ENCODE measurements at regions not wholly inside any gene's neighbourhood (a gene's known extent, or its start where the extent isn't known, plus 50 kb on each side); places are given as distances from the start of the nearest gene placed in this dataset.

DNA sequence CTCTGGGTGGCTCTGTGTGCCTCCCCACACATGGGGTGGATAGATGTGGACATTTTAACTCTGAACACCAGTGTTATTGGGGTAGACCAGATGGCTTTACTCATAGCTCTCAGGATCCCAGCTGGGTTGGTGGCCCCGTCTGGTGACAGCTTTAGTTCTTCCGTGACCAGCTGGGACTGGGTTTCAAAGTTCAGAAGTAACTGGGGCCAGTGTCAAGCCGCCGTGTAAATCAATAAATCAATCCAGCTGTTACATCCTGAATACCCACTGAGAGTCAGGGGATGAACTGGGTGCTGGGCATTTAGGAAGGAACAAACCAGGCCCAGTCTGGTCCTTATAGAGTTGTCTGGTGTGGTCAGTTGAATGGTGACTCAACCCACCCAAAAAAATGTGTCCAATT lies 269.4 kb downstream of the CTTN start:
- Histone ChIP-seq H4K20me1 (ENCODE audit: insufficient read depth) (peaks cover 6% of the 10 kb centered on the region; the same call in 1 of the 2 replicates), H2AFZ (no peak overlapping the region), H3F3A (ENCODE audit: insufficient read depth, low read depth) (no peaks in the 10 kb centered on the region), H3K27me3 (ENCODE audit: insufficient read depth, low read depth) (no peaks in the 10 kb centered on the region), H3K4me2 (no peak overlapping the region), H3K9me2 (ENCODE audit: insufficient read depth) (no peaks in the 10 kb centered on the region), H3K27ac (no peak overlapping the region), H3K36me3 (ENCODE audit: low read depth) (no peaks in the 10 kb centered on the region), H3K79me2 (ENCODE audit: low read depth) (no peaks in the 10 kb centered on the region), H3K9me3 (ENCODE audit: insufficient read depth, low read depth) (no peaks in the 10 kb centered on the region), H3K4me3 (no peak overlapping the region), H3K4me1 (replicated peaks; ENCODE audit: insufficient read depth) (no peaks in the 10 kb centered on the region)
- intact Hi-C loops (cut with micrococcal nuclease; ENCODE audit: unreplicated experiment) = no loop called here
- BruUV-seq (replicated peaks) = no TSS peak
- POLR2A ChIA-PET (ENCODE audit: unreplicated experiment) = interaction anchor here (0.6 kb wide), 1 partner anchor 14 kb away, joined by 5 read pairs; no protein-coding TSS in a partner anchor
- no peak for TF ChIP-seq EZH2 (IDR thresholded peaks at IDR 0.05; ENCODE audit: low read depth)
- TF ChIP-seq, protein P1, sequence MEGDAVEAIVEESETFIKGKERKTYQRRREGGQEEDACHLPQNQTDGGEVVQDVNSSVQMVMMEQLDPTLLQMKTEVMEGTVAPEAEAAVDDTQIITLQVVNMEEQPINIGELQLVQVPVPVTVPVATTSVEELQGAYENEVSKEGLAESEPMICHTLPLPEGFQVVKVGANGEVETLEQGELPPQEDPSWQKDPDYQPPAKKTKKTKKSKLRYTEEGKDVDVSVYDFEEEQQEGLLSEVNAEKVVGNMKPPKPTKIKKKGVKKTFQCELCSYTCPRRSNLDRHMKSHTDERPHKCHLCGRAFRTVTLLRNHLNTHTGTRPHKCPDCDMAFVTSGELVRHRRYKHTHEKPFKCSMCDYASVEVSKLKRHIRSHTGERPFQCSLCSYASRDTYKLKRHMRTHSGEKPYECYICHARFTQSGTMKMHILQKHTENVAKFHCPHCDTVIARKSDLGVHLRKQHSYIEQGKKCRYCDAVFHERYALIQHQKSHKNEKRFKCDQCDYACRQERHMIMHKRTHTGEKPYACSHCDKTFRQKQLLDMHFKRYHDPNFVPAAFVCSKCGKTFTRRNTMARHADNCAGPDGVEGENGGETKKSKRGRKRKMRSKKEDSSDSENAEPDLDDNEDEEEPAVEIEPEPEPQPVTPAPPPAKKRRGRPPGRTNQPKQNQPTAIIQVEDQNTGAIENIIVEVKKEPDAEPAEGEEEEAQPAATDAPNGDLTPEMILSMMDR (conservative IDR thresholded peaks at IDR 0.05) = no peak
- DNase-seq = no peak
- CTCF ChIA-PET = no interaction called here

- Histone ChIP-seq H3K4me2 (no peak overlapping the region), H4K20me1 (ENCODE audit: insufficient read depth) (peaks cover 9% of the 10 kb centered on the region), H3F3A (ENCODE audit: insufficient read depth, low read depth) (no peaks in the 10 kb centered on the region), H2AFZ (no peak overlapping the region), H3K4me3 (no peak overlapping the region), H3K27me3 (ENCODE audit: insufficient read depth, low read depth) (no peaks in the 10 kb centered on the region), H3K79me2 (ENCODE audit: low read depth) (no peaks in the 10 kb centered on the region), H3K27ac (no peak overlapping the region), H3K9me2 (ENCODE audit: insufficient read depth) (no peaks in the 10 kb centered on the region), H3K36me3 (ENCODE audit: low read depth) (no peaks in the 10 kb centered on the region), H3K4me1 (replicated peaks; ENCODE audit: insufficient read depth) (no peaks in the 10 kb centered on the region), H3K9me3 (ENCODE audit: insufficient read depth, low read depth) (no peaks in the 10 kb centered on the region)
- TF ChIP-seq, protein P1 (conservative IDR thresholded peaks at IDR 0.05) = no peak
- no peak for TF ChIP-seq EZH2 (IDR thresholded peaks at IDR 0.05; ENCODE audit: low read depth)
- BruUV-seq (replicated peaks) = no TSS peak
- ChIA-PET POLR2A (ENCODE audit: unreplicated experiment) (no interaction called here), CTCF (no interaction called here)
- intact Hi-C loops (cut with micrococcal nuclease; ENCODE audit: unreplicated experiment) = no loop called here
- peak in 1 of 2 experiments; percentile 56 for DNase-seq
Observed at GRCh38 chr11:70668204-70669202, 270.2 kb downstream of the CTTN start.

DNA sequence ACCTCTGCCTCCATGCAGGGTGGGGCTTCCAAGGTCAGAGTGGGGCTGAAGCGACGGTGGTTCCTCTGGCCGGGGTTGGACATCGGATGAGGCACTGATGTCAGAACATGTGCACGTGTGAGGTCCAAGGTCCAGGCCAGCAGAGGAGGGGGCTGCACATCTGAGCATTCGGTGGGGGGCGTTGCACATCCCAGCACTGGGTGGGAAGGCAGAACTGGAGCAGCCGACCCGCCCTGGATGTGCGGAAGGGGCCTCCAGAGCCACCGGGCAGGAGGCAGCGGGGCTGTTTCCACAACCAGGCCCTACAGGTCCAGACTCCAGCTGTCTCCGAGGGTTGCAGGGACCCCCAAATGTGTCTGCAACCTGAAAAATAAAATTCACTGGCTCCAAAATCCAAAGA lies 271.0 kb downstream of the CTTN start:
- H4K20me1 ChIP-seq (ENCODE audit: insufficient read depth) = peaks cover 10% of the 10 kb centered on the region
- BruUV-seq (replicated peaks) = no TSS peak
- no peaks in the 10 kb centered on the region for H3K79me2 ChIP-seq (ENCODE audit: low read depth)
- H3K4me3 ChIP-seq = no peak overlapping the region
- intact Hi-C loops (cut with micrococcal nuclease; ENCODE audit: unreplicated experiment) = no loop called here
- H3K4me2 ChIP-seq = no peak overlapping the region
- H2AFZ ChIP-seq = no peak overlapping the region
- ChIA-PET POLR2A (ENCODE audit: unreplicated experiment) (no interaction called here), CTCF (no interaction called here)
- H3K27me3 ChIP-seq (ENCODE audit: insufficient read depth, low read depth) = no peaks in the 10 kb centered on the region
- H3K27ac ChIP-seq = no peak overlapping the region
- DNase-seq = no peak
- TF ChIP-seq, protein P1 (conservative IDR thresholded peaks at IDR 0.05) = no peak
- TF ChIP-seq EZH2 (IDR thresholded peaks at IDR 0.05; ENCODE audit: low read depth) = no peak
- H3F3A ChIP-seq (ENCODE audit: insufficient read depth, low read depth) = no peaks in the 10 kb centered on the region
- H3K9me3 ChIP-seq (ENCODE audit: insufficient read depth, low read depth) = no peaks in the 10 kb centered on the region
- H3K36me3 ChIP-seq (ENCODE audit: low read depth) = no peaks in the 10 kb centered on the region
- no peaks in the 10 kb centered on the region for H3K4me1 ChIP-seq (replicated peaks; ENCODE audit: insufficient read depth)
- H3K9me2 ChIP-seq (ENCODE audit: insufficient read depth) = no peaks in the 10 kb centered on the region
